ENCODE measurements at regions not wholly inside any gene's neighbourhood (a gene's known extent, or its start where the extent isn't known, plus 50 kb on each side); places are given as distances from the start of the nearest gene placed in this dataset.

GRCh38 chr18:70506511-70506910 lies 217.7 kb downstream of the SOCS6 start:
- Mint-ChIP-seq H3K4me1 (no peaks in the 10 kb centered on the region), H3K27ac (no peak overlapping the region), H3K4me3 (no peak overlapping the region), H3K27me3 (ENCODE audit: low read depth in 3 of 3) (peaks cover 2% of the 10 kb centered on the region in 3 donors), H3K36me3 (no peaks in the 10 kb centered on the region), H3K9me3 (peaks cover 0 to 6% (median 0%) of the 10 kb centered on the region in 7 donors)
- H3K79me2 ChIP-seq (ENCODE audit: insufficient read depth, low read length): no peaks in the 10 kb centered on the region
- H3K9ac ChIP-seq (ENCODE audit: insufficient read depth, low read length, poor library complexity, severe bottlenecking): no peak overlapping the region
- H3K4me2 ChIP-seq (replicated peaks; ENCODE audit: extremely low read depth, low read length, poor library complexity, severe bottlenecking): no peak overlapping the region
- H3K9me3 ChIP-seq (replicated peaks in 1 of 2; ENCODE audit: control insufficient read depth in 1 of 2, insufficient read depth in 1 of 2, low read length in 2 of 2): no peaks in the 10 kb centered on the region
- no peaks in the 10 kb centered on the region for H3K27me3 ChIP-seq (ENCODE audit: control insufficient read depth in 2 of 2, insufficient read depth in 2 of 2, low read length in 2 of 2)
- no peak overlapping the region for H3K27ac ChIP-seq (ENCODE audit: low read depth in 1 of 2, low read length in 2 of 2)
- no peak overlapping the region for H3K4me3 ChIP-seq (replicated peaks in 1 of 3; ENCODE audit: low read depth in 2 of 3, low read length in 3 of 3)
- 96% methylated on average over 3 of the region's 4 CpGs for WGBS (ENCODE audit: insufficient coverage)
- H3K4me1 ChIP-seq (ENCODE audit: control insufficient read depth in 1 of 2, insufficient read depth in 2 of 2, low read length in 2 of 2): no peaks in the 10 kb centered on the region
- TF ChIP-seq, protein P1, sequence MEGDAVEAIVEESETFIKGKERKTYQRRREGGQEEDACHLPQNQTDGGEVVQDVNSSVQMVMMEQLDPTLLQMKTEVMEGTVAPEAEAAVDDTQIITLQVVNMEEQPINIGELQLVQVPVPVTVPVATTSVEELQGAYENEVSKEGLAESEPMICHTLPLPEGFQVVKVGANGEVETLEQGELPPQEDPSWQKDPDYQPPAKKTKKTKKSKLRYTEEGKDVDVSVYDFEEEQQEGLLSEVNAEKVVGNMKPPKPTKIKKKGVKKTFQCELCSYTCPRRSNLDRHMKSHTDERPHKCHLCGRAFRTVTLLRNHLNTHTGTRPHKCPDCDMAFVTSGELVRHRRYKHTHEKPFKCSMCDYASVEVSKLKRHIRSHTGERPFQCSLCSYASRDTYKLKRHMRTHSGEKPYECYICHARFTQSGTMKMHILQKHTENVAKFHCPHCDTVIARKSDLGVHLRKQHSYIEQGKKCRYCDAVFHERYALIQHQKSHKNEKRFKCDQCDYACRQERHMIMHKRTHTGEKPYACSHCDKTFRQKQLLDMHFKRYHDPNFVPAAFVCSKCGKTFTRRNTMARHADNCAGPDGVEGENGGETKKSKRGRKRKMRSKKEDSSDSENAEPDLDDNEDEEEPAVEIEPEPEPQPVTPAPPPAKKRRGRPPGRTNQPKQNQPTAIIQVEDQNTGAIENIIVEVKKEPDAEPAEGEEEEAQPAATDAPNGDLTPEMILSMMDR (IDR thresholded peaks at IDR 0.05): no peak
- no peak for DNase-seq
- H2AFZ ChIP-seq (ENCODE audit: insufficient read depth, low read depth, low read length, poor library complexity, severe bottlenecking): no peak overlapping the region
- intact Hi-C loops (cut with micrococcal nuclease): no loop called here
- H4K20me1 ChIP-seq (ENCODE audit: insufficient read depth, low read length): no peaks in the 10 kb centered on the region
- H3K36me3 ChIP-seq (replicated peaks in 1 of 2; ENCODE audit: control insufficient read depth in 1 of 2, insufficient read depth in 2 of 2, low read length in 2 of 2): no peaks in the 10 kb centered on the region

- H3K4me1 Mint-ChIP-seq: no peaks in the 10 kb centered on the region
- Histone ChIP-seq H3K4me3 (replicated peaks in 1 of 3; ENCODE audit: low read depth in 2 of 3, low read length in 3 of 3) (no peak overlapping the region), H3K9ac (ENCODE audit: insufficient read depth, low read length, poor library complexity, severe bottlenecking) (no peak overlapping the region), H3K9me3 (replicated peaks in 1 of 2; ENCODE audit: control insufficient read depth in 1 of 2, insufficient read depth in 1 of 2, low read length in 2 of 2) (no peaks in the 10 kb centered on the region), H2AFZ (ENCODE audit: insufficient read depth, low read depth, low read length, poor library complexity, severe bottlenecking) (no peak overlapping the region), H3K27ac (ENCODE audit: low read depth in 1 of 2, low read length in 2 of 2) (no peak overlapping the region), H3K36me3 (replicated peaks in 1 of 2; ENCODE audit: control insufficient read depth in 1 of 2, insufficient read depth in 2 of 2, low read length in 2 of 2) (no peaks in the 10 kb centered on the region), H3K27me3 (ENCODE audit: control insufficient read depth in 2 of 2, insufficient read depth in 2 of 2, low read length in 2 of 2) (no peaks in the 10 kb centered on the region), H4K20me1 (ENCODE audit: insufficient read depth, low read length) (no peaks in the 10 kb centered on the region), H3K79me2 (ENCODE audit: insufficient read depth, low read length) (no peaks in the 10 kb centered on the region), H3K4me1 (ENCODE audit: control insufficient read depth in 1 of 2, insufficient read depth in 2 of 2, low read length in 2 of 2) (no peaks in the 10 kb centered on the region), H3K4me2 (replicated peaks; ENCODE audit: extremely low read depth, low read length, poor library complexity, severe bottlenecking) (no peak overlapping the region)
- no peak overlapping the region for H3K4me3 Mint-ChIP-seq
- TF ChIP-seq, protein P1 (IDR thresholded peaks at IDR 0.05): no peak
- intact Hi-C loops (cut with micrococcal nuclease): no loop called here
- H3K36me3 Mint-ChIP-seq: no peaks in the 10 kb centered on the region
- no peak for DNase-seq
- WGBS (ENCODE audit: insufficient coverage): no CpG with 5 or more reads among the region's 1 CpG
- H3K27me3 Mint-ChIP-seq (ENCODE audit: low read depth in 3 of 3): no peaks in the 10 kb centered on the region
- no peak overlapping the region for H3K27ac Mint-ChIP-seq
- peaks cover 0 to 4% (median 0%) of the 10 kb centered on the region in 7 donors for H3K9me3 Mint-ChIP-seq
These were observed 214.2 kb downstream of the SOCS6 start for GRCh38 chr18:70503060-70503459.

Data from CD14-positive monocyte (primary cell).